ENCODE measurements at regions not wholly inside any gene's neighbourhood (a gene's known extent, or its start where the extent isn't known, plus 50 kb on each side); places are given as distances from the start of the nearest gene placed in this dataset.

DNA sequence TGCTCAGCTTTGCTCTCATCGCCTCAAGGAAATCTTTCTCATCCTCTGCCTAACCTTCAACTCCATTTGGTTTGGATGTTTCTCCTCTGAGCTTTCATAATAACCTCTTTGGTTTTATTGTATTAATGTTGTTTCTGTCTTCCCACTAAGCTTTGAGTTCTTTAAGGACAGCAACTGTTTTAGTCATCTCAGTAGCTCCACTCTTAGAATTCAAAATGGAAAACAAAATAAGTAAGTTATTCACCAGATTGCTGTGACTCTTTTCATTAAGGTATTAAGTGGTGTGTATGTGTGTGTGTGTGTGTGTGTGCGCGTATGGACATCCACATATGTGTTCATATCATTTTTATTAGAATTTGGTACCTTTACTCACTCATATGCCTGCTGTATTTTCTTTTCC is 279.2 kb upstream of the BOD1L1 start:
- TF ChIP-seq, protein P1, sequence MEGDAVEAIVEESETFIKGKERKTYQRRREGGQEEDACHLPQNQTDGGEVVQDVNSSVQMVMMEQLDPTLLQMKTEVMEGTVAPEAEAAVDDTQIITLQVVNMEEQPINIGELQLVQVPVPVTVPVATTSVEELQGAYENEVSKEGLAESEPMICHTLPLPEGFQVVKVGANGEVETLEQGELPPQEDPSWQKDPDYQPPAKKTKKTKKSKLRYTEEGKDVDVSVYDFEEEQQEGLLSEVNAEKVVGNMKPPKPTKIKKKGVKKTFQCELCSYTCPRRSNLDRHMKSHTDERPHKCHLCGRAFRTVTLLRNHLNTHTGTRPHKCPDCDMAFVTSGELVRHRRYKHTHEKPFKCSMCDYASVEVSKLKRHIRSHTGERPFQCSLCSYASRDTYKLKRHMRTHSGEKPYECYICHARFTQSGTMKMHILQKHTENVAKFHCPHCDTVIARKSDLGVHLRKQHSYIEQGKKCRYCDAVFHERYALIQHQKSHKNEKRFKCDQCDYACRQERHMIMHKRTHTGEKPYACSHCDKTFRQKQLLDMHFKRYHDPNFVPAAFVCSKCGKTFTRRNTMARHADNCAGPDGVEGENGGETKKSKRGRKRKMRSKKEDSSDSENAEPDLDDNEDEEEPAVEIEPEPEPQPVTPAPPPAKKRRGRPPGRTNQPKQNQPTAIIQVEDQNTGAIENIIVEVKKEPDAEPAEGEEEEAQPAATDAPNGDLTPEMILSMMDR (IDR thresholded peaks at IDR 0.05): no peak
- TF ChIP-seq POLR2A (IDR thresholded peaks at IDR 0.05; ENCODE audit: low read depth): no peak

All from esophagus muscularis mucosa (tissue), 3 donors.